GM23338 (cell line): ENCODE measurements at regions not wholly inside any gene's neighbourhood (a gene's known extent, or its start where the extent isn't known, plus 50 kb on each side); places are given as distances from the start of the nearest gene placed in this dataset.
"Not testable (repeated sequence)": the region's sequence is repeated elsewhere in the genome, so short reads cannot be mapped to it uniquely, and the experiment has no call there.

Experiments used
- CTCF ChIP-seq, 2 experiments: fragments of 200-600 bp in 1 of 2; sonication (generic) in 1 of 2; conservative IDR thresholded peaks; 2 replicates each; pipeline versions ENCODE4 v1.5.1 to v1.6.1; 2016 to 2017; ENCODE audit warnings: antibody characterized with exemption in 2 of 2, low read depth in 2 of 2, mild to moderate bottlenecking in 2 of 2, moderate library complexity in 1 of 2
- EZH2 ChIP-seq: fragments of 200-600 bp; sonication (generic); IDR thresholded peaks from one replicate; pipeline ENCODE4 v1.8.0; 2017; ENCODE audit warnings: antibody characterized with exemption, mild to moderate bottlenecking, low read depth; ENCODE audit not compliant: unreplicated experiment

GRCh38 chr22:16105121-16105520 lies 415.3 kb downstream of the POTEH start:
- not testable (repeated sequence) for TF ChIP-seq CTCF (conservative IDR thresholded peaks at IDR 0.05; ENCODE audit: low read depth in 2 of 2); EZH2
